ENCODE measurements at regions not wholly inside any gene's neighbourhood (a gene's known extent, or its start where the extent isn't known, plus 50 kb on each side); places are given as distances from the start of the nearest gene placed in this dataset.

- Histone ChIP-seq H3K27me3 (replicated peaks; ENCODE audit: control insufficient read depth, insufficient read depth, low read length) (no peaks in the 10 kb centered on the region), H3K4me3 (replicated peaks; ENCODE audit: low read depth, low read length) (no peak overlapping the region), H3K36me3 (ENCODE audit: control insufficient read depth, insufficient read depth, low read length) (no peaks in the 10 kb centered on the region)
- DNase-seq (ENCODE audit: extremely low read depth, insufficient read length), result no peak
- TF ChIP-seq CTCF (IDR thresholded peaks at IDR 0.05; ENCODE audit: insufficient read depth, low read length, poor library complexity, severe bottlenecking), result no peak
These were observed 349.3 kb upstream of the SLC14A2 start for GRCh38 chr18:45266023-45266422.

DNA sequence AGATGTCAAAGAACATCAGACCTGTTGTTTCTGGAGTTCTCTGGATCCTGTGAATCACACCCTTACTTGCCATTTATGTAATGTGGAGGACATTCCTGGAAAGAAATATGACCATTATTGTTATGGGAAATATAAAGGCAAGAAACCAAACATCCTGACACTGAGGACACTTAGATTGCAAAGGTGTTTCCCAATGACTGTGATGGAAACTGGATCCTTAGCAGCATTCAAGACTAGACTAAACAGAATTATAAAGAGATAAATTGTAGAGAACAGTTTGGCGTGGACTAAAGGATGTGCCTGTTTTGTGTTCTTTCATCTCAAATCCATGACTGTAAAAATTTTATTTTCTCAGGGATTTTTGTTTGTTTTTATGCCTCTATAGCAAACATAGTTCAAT is 347.7 kb upstream of the SLC14A2 start:
- TF ChIP-seq CTCF (IDR thresholded peaks at IDR 0.05; ENCODE audit: insufficient read depth, low read length, poor library complexity, severe bottlenecking), result no peak
- no peak for DNase-seq (ENCODE audit: extremely low read depth, insufficient read length)
- Histone ChIP-seq H3K4me3 (replicated peaks; ENCODE audit: low read depth, low read length) (no peak overlapping the region), H3K27me3 (replicated peaks; ENCODE audit: control insufficient read depth, insufficient read depth, low read length) (no peaks in the 10 kb centered on the region), H3K36me3 (ENCODE audit: control insufficient read depth, insufficient read depth, low read length) (no peaks in the 10 kb centered on the region)

DNA sequence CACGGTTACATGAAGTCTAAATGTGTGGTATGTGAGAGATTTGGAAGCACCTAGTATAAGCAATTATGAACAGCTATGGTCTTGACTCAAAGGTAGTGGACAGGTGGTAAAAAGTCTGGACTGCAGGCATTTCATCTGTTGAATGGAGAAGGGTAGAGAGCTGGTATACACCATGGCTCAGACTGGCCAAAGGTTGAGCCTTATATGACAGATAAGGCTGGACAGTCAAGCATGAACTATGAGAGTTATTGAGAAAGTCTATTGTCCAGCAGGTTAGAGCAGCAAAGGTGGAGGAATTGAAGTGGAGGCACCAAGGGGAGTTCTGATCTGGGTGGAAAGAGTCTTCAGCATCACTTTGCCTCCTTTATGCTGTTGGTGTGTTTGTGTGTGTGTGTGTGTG is 346.7 kb upstream of the SLC14A2 start:
- H3K27me3 ChIP-seq (replicated peaks; ENCODE audit: control insufficient read depth, insufficient read depth, low read length), result no peaks in the 10 kb centered on the region
- no peaks in the 10 kb centered on the region for H3K36me3 ChIP-seq (ENCODE audit: control insufficient read depth, insufficient read depth, low read length)
- TF ChIP-seq CTCF (IDR thresholded peaks at IDR 0.05; ENCODE audit: insufficient read depth, low read length, poor library complexity, severe bottlenecking), result no peak
- H3K4me3 ChIP-seq (replicated peaks; ENCODE audit: low read depth, low read length), result no peak overlapping the region
- DNase-seq (ENCODE audit: extremely low read depth, insufficient read length), result no peak

DNA sequence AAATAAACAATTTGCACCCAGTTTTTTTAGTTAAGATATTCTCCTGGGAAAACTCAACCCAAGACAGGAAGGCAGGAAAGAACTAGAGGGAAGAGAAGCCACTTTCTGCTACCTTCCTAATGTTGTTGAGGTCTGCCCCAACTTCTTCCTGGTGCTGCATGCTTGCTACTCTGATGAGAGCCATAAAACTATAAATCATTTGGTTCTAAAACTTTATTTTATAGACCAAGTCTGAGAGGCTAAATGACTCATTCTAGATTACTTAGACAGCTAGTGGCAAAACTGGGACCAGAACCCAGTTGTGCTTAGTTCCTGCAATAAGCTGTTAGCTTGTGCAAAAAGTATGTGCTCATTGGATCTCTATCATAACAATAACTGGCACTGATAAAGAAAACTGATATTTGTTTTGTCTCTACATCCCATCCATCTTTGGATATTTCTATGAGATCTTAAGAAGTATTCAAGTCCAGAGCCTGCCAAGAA is 344.9 kb upstream of the SLC14A2 start:
- DNase-seq (ENCODE audit: extremely low read depth, insufficient read length), result no peak
- Histone ChIP-seq H3K4me3 (replicated peaks; ENCODE audit: low read depth, low read length) (no peak overlapping the region), H3K27me3 (replicated peaks; ENCODE audit: control insufficient read depth, insufficient read depth, low read length) (no peaks in the 10 kb centered on the region), H3K36me3 (ENCODE audit: control insufficient read depth, insufficient read depth, low read length) (no peaks in the 10 kb centered on the region)
- TF ChIP-seq CTCF (IDR thresholded peaks at IDR 0.05; ENCODE audit: insufficient read depth, low read length, poor library complexity, severe bottlenecking), result no peak

- TF ChIP-seq CTCF (IDR thresholded peaks at IDR 0.05; ENCODE audit: insufficient read depth, low read length, poor library complexity, severe bottlenecking), result no peak
- no peak for DNase-seq (ENCODE audit: extremely low read depth, insufficient read length)
- Histone ChIP-seq H3K4me3 (replicated peaks; ENCODE audit: low read depth, low read length) (no peak overlapping the region), H3K27me3 (replicated peaks; ENCODE audit: control insufficient read depth, insufficient read depth, low read length) (no peaks in the 10 kb centered on the region), H3K36me3 (ENCODE audit: control insufficient read depth, insufficient read depth, low read length) (no peaks in the 10 kb centered on the region)
These were observed 341.2 kb upstream of the SLC14A2 start for GRCh38 chr18:45274026-45274425.

Data from GM06990 (cell line).